ENCODE measurements at regions not wholly inside any gene's neighbourhood (a gene's known extent, or its start where the extent isn't known, plus 50 kb on each side); places are given as distances from the start of the nearest gene placed in this dataset.
A peak's percentile ranks its signal among the peaks of the same experiment; 100 is the strongest.

- no peaks in the 10 kb centered on the region for H3K9me3 ChIP-seq (ENCODE audit: low read depth)
- TF ChIP-seq, protein P1, sequence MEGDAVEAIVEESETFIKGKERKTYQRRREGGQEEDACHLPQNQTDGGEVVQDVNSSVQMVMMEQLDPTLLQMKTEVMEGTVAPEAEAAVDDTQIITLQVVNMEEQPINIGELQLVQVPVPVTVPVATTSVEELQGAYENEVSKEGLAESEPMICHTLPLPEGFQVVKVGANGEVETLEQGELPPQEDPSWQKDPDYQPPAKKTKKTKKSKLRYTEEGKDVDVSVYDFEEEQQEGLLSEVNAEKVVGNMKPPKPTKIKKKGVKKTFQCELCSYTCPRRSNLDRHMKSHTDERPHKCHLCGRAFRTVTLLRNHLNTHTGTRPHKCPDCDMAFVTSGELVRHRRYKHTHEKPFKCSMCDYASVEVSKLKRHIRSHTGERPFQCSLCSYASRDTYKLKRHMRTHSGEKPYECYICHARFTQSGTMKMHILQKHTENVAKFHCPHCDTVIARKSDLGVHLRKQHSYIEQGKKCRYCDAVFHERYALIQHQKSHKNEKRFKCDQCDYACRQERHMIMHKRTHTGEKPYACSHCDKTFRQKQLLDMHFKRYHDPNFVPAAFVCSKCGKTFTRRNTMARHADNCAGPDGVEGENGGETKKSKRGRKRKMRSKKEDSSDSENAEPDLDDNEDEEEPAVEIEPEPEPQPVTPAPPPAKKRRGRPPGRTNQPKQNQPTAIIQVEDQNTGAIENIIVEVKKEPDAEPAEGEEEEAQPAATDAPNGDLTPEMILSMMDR (IDR thresholded peaks at IDR 0.05; ENCODE audit: low read depth, low read length), result no peak
- no peaks in the 10 kb centered on the region for H3K36me3 ChIP-seq
- DNase-seq (ENCODE audit: low read depth in 1 of 2, low spot score in 1 of 2), result no peak
- no peak overlapping the region for H3K27ac ChIP-seq
- no peaks in the 10 kb centered on the region for H3K27me3 ChIP-seq
- no peaks in the 10 kb centered on the region for H3K4me1 ChIP-seq (ENCODE audit: low read depth)
- H3K4me3 ChIP-seq, result no peak overlapping the region
Measured at GRCh38 chr6:102799051-102799450, 1405.5 kb downstream of the GRIK2 start.

GRCh38 chr6:102798636-102799035, 1405.1 kb downstream of the GRIK2 start:
- Histone ChIP-seq H3K4me3 (peak overlapping the region; percentile 20), H3K9me3 (ENCODE audit: low read depth) (no peaks in the 10 kb centered on the region), H3K36me3 (no peaks in the 10 kb centered on the region), H3K4me1 (ENCODE audit: low read depth) (no peaks in the 10 kb centered on the region), H3K27me3 (no peaks in the 10 kb centered on the region), H3K27ac (no peak overlapping the region)
- TF ChIP-seq, protein P1 (IDR thresholded peaks at IDR 0.05; ENCODE audit: low read depth, low read length), result no peak
- DNase-seq (ENCODE audit: low read depth in 1 of 2, low spot score in 1 of 2), result peak in 1 of 2 donors; percentile 52

DNA sequence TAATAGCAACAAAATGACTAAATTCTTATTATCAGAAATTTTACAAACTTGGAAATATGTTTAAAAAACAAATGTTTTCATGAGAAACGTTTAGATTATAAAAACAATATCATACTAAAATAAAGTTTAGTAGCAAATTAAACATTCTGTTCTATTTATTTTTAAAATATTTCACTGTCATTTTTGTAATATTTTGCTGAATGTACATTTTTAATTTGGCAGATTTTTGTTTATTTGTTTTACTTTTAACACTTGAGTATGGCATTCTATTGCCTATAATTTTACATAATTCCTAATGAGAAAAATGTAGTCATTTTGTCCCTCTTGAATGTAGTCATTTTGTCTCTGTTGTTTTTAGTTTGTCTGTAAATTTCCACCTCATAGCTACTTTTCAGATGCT, 1400.2 kb downstream of the GRIK2 start:
- Histone ChIP-seq H3K27ac (no peak overlapping the region), H3K4me1 (ENCODE audit: low read depth) (no peaks in the 10 kb centered on the region), H3K36me3 (no peaks in the 10 kb centered on the region), H3K4me3 (no peak overlapping the region), H3K27me3 (no peaks in the 10 kb centered on the region), H3K9me3 (ENCODE audit: low read depth) (no peaks in the 10 kb centered on the region)
- TF ChIP-seq, protein P1 (IDR thresholded peaks at IDR 0.05; ENCODE audit: low read depth, low read length), result no peak
- DNase-seq (ENCODE audit: low read depth in 1 of 2, low spot score in 1 of 2), result no peak

DNA sequence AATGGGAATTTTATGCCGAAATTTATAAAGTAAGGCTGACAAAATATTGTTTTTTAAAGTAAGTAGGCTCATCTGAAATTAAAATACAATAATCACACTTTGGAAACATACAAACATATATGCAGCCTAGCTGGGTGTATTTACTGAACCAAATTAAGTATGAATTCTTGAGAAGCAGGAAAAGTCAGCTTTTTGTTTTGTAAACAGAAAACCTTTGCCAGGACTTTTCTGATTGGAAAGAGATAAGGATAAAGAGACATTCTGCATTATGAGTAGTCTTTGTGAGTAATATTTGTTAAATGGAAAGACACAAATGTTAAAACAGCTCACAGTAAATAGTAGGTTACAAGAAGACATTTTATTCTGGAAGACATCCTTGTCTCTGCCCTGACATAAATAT, 1380.8 kb downstream of the GRIK2 start:
- TF ChIP-seq, protein P1 (IDR thresholded peaks at IDR 0.05; ENCODE audit: low read depth, low read length), result no peak
- no peak overlapping the region for H3K27ac ChIP-seq

DNA sequence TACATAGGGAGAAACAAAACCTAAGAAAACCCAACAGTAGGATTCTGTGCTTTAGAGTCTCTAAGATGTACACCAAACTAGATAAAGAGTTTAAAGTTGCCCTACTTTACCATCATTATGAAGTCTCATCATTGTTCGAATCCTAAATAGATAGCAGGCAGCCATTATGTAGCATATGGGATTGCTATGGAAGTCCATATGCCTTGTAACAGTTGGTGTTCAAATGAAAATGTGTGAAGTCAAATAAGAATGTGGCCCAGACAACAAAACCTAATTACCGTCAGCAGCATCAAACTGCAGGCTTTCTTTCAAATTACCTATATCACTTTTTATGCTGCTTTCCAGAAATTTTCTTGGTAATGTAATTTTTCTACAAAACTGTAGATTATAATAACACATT, 1380.1 kb downstream of the GRIK2 start:
- Histone ChIP-seq H3K27me3 (no peaks in the 10 kb centered on the region), H3K4me3 (no peak overlapping the region), H3K27ac (no peak overlapping the region), H3K9me3 (ENCODE audit: low read depth) (no peaks in the 10 kb centered on the region), H3K4me1 (ENCODE audit: low read depth) (no peaks in the 10 kb centered on the region), H3K36me3 (no peaks in the 10 kb centered on the region)
- no peak for DNase-seq (ENCODE audit: low read depth in 1 of 2, low spot score in 1 of 2)
- TF ChIP-seq, protein P1 (IDR thresholded peaks at IDR 0.05; ENCODE audit: low read depth, low read length), result no peak

More for the DNA sequence above, 1380.8 kb downstream of the GRIK2 start:
- Histone ChIP-seq H3K4me3 (no peak overlapping the region), H3K36me3 (no peaks in the 10 kb centered on the region), H3K9me3 (ENCODE audit: low read depth) (no peaks in the 10 kb centered on the region), H3K4me1 (ENCODE audit: low read depth) (no peaks in the 10 kb centered on the region), H3K27me3 (no peaks in the 10 kb centered on the region)
- no peak for DNase-seq (ENCODE audit: low read depth in 1 of 2, low spot score in 1 of 2)

DNA sequence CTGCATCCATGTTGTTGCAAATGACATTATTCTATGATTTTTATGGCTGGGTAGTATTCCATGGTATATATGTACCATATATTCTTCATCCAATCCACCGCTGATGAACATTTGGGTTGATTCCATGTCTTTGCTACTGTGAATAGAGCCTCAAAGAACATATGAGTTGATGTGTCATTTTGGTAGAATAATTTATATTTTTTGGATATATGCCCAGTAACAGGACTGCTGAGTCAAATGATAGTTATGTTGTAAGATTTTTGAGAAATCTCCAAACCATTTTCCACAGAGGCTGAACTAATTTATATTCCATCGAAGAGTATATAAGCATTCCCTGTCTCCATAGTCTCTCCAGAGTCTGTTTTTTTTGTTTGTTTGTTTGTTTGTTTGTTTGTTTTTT, 1373.5 kb downstream of the GRIK2 start:
- TF ChIP-seq, protein P1 (IDR thresholded peaks at IDR 0.05; ENCODE audit: low read depth, low read length), result no peak

More for the DNA sequence above, 1373.5 kb downstream of the GRIK2 start:
- DNase-seq (ENCODE audit: low read depth in 1 of 2, low spot score in 1 of 2), result no peak
- Histone ChIP-seq H3K4me3 (no peak overlapping the region), H3K9me3 (ENCODE audit: low read depth) (no peaks in the 10 kb centered on the region), H3K4me1 (ENCODE audit: low read depth) (no peaks in the 10 kb centered on the region), H3K27ac (no peak overlapping the region), H3K27me3 (no peaks in the 10 kb centered on the region), H3K36me3 (no peaks in the 10 kb centered on the region)
